Gastroesophageal sphincter (tissue), 3 donors: ENCODE measurements at regions not wholly inside any gene's neighbourhood (a gene's known extent, or its start where the extent isn't known, plus 50 kb on each side); places are given as distances from the start of the nearest gene placed in this dataset.

ENCODE experiments used
- CTCF ChIP-seq, 4 experiments: fragments of 200-600 bp in 2 of 4; fragments of 450-650 bp in 2 of 4; sonication (generic) in 1 of 4; IDR thresholded peaks; one replicate each; pipeline ENCODE4 v1.5.1; 2017 to 2019; ENCODE audit warnings: antibody characterized with exemption in 4 of 4, mild to moderate bottlenecking in 2 of 4, moderate library complexity in 2 of 4
- POLR2A ChIP-seq, 2 donors: fragments of 450-650 bp; IDR thresholded peaks; one replicate each; pipeline ENCODE4 v1.6.1; 2017; ENCODE audit warnings: antibody characterized with exemption in 2 of 2, mild to moderate bottlenecking in 2 of 2, moderate library complexity in 1 of 2
- POLR2AphosphoS5 ChIP-seq: sonication (generic); formaldehyde crosslinking; IDR thresholded peaks from one replicate; pipeline ENCODE4 v1.6.1; 2017; ENCODE audit warnings: antibody characterized with exemption

GRCh38 chr5:82599692-82600091, 321.5 kb upstream of the RPS23 start:
- no peak for TF ChIP-seq CTCF (IDR thresholded peaks at IDR 0.05)
- TF ChIP-seq POLR2A (IDR thresholded peaks at IDR 0.05), result no peak
- no peak for TF ChIP-seq POLR2AphosphoS5
